NB4 (cell line): ENCODE measurements at regions not wholly inside any gene's neighbourhood (a gene's known extent, or its start where the extent isn't known, plus 50 kb on each side); places are given as distances from the start of the nearest gene placed in this dataset.

Experiments used
- DNase-seq: peaks from one replicate; pipeline ENCODE4 v3.0.0; 2010; ENCODE audit warnings: low read depth
- H3K4me3 ChIP-seq: one replicate; pipeline ENCODE4 v1.5.1; 2011; ENCODE audit warnings: mild to moderate bottlenecking, low read depth, low read length, moderate library complexity
- MYC ChIP-seq: IDR thresholded peaks from 2 replicates; pipeline ENCODE4 v1.6.1; 2011; ENCODE audit warnings: low read depth, low read length
- POLR2A ChIP-seq: IDR thresholded peaks from 2 replicates; pipeline ENCODE4 v1.6.1; 2011; ENCODE audit warnings: mild to moderate bottlenecking; ENCODE audit not compliant: insufficient read length; ENCODE audit errors: extremely low read depth
- TF ChIP-seq, protein P1 (sequence below): IDR thresholded peaks from 2 replicates; pipeline ENCODE4 v1.6.1; 2011; ENCODE audit warnings: low read depth, low read length
- TF ChIP-seq, protein P2 (sequence below): IDR thresholded peaks from one replicate; pipeline ENCODE4 v1.5.1; 2012; ENCODE audit warnings: low read depth, low read length

DNA sequence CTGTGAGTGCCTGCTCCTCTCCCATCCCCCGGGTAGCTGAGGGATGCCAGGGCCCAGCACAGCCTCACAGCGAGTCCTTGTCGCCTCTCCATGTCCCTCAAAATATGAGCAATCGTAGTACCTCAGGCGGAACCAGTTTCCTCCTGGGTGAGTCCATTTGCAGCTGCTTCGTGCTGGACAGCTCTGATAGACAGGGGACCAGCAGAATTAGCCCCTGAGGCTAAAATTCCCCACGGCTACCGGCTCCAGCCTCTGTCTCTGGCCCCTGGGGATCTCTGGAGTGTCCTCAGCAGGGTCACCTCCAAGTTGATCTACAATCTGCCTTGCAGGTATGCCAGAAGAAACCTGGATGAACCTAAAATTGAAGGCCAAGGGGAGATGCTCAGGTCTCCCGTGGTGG, 115.8 kb upstream of the FBXL7 start:
- H3K4me3 ChIP-seq: no peak overlapping the region
- TF ChIP-seq MYC: no peak
- TF ChIP-seq, protein P1, sequence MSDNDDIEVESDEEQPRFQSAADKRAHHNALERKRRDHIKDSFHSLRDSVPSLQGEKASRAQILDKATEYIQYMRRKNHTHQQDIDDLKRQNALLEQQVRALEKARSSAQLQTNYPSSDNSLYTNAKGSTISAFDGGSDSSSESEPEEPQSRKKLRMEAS: no peak
- no peak for TF ChIP-seq POLR2A
- TF ChIP-seq, protein P2, sequence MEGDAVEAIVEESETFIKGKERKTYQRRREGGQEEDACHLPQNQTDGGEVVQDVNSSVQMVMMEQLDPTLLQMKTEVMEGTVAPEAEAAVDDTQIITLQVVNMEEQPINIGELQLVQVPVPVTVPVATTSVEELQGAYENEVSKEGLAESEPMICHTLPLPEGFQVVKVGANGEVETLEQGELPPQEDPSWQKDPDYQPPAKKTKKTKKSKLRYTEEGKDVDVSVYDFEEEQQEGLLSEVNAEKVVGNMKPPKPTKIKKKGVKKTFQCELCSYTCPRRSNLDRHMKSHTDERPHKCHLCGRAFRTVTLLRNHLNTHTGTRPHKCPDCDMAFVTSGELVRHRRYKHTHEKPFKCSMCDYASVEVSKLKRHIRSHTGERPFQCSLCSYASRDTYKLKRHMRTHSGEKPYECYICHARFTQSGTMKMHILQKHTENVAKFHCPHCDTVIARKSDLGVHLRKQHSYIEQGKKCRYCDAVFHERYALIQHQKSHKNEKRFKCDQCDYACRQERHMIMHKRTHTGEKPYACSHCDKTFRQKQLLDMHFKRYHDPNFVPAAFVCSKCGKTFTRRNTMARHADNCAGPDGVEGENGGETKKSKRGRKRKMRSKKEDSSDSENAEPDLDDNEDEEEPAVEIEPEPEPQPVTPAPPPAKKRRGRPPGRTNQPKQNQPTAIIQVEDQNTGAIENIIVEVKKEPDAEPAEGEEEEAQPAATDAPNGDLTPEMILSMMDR: no peak
- DNase-seq: no peak

DNA sequence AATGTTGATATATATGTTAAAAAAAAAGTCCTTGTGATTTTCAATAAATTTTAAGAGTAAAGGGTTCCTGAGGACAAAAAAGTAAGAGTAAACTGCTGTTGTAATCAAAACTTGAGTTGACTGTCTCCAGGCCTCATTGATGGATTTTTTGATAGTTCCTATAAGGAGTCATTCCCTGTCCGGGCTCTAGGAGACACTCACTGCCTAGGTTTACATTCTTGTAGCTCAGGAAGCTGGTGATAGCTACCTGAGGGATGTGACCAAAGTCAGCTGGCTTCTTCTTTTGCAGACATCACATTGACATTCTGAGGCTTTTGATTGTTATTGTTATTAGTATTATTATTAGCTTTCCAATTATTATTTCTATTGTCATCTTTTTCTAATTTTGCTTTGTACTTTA, 116.5 kb upstream of the FBXL7 start:
- TF ChIP-seq, protein P2: peak; percentile 11
- no peak for TF ChIP-seq POLR2A
- no peak overlapping the region for H3K4me3 ChIP-seq
- DNase-seq: peak; percentile 11

DNA sequence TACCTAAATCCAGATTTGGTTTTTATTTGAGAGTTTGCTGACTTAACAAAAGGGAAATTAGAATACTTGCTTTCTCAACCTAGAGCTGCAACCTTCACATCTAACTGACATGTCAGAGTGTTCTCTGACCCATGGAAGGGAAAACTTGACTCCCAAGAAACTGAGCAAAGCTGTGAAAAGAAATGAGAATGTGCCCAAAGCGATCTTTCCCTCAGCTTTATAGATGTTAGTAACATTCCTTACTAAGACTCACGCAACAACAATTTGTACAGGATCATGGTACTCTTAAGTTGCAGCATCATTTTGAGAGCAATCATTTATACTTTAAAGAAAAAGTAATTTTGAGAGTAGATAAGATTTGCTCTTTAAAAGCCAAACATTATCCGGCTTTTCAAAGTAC, 117.0 kb upstream of the FBXL7 start:
- no peak for DNase-seq
- H3K4me3 ChIP-seq: no peak overlapping the region
- TF ChIP-seq, protein P1: no peak
- TF ChIP-seq POLR2A (no peak), MYC (no peak)
- TF ChIP-seq, protein P2: no peak

DNA sequence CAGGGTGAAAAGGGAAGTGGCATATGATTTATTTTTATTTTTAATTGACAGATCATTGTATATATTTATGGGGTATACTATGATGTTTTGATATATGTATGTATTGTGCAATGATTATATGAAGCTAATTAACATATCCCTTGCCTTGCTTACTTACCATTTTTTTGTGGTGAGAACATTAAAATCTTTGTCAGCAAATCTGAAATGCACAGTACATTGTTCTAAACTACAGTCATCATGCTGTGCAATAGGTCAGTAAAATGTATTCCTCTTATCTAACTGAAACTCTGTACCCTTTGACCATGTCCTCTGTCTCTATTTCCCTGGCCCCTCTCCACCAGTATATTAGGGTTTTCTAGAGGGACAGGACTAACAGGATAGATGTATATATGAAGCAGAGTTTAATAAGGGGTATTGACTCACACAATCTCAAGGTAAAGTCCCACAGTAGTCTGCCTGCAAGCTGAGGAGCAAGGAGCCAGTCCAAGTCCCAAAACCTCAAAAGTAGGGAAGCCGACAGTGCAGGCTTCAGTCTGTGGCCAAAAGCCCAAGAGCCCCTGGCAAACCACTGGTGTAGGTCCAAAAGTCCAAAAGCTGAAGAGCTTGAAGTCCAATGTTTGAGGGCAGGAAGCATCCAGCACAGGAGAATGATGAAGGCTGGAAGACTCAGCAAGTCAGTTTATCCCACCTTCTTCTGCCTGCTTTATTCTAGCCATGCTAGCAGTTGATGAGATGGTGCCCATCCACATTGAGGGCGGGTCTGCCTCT, 122.2 kb upstream of the FBXL7 start:
- DNase-seq: no peak
- H3K4me3 ChIP-seq: no peak overlapping the region
- TF ChIP-seq, protein P1: no peak
- TF ChIP-seq, protein P2: no peak

DNA sequence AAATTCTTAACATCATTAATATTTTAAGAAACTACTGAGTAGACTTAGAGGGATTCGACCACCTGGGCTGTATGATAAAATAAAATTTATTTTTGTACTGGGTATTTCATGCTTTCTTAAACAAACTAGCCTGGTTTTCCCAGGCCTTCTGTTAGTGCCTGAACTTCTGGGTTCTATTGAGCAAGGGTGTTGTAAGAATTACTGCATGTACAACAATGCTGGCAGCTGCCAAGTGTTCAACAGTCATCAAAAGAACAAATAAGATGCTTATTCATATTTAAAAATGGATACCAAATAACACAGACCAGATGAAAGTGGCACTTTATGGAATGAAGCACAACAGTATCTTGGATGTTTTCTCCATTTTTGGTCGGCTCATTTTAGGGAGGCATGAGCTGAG, 123.2 kb upstream of the FBXL7 start:
- no peak for DNase-seq
- no peak for TF ChIP-seq POLR2A
- TF ChIP-seq, protein P1: no peak
- no peak for TF ChIP-seq MYC
- TF ChIP-seq, protein P2: no peak

DNA sequence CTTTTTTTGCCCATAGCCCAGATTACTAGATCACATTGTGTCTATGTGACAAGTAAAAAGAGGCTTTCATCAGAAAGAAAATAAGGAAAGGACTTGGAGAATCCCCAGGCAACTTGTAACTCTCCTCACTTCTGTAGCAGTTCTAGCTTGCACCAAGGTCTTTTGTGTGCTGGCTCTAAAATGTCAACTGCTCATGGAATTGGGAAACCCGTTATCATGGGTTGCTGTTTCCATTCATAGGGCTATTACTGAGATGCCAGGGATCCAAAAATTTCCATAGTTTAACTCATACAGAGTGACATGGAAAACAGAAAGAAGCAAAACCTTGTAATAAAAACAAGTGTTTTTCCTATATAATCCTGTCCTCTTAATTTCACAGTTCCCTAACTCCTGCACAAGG, 123.9 kb upstream of the FBXL7 start:
- DNase-seq: no peak
- TF ChIP-seq MYC (no peak), POLR2A (no peak)
- TF ChIP-seq, protein P1: no peak
- TF ChIP-seq, protein P2: no peak
- no peak overlapping the region for H3K4me3 ChIP-seq

More for the DNA sequence above, 123.2 kb upstream of the FBXL7 start:
- H3K4me3 ChIP-seq: no peak overlapping the region
